NCI-H2227 (cell line): ENCODE measurements at regions not wholly inside any gene's neighbourhood (a gene's known extent, or its start where the extent isn't known, plus 50 kb on each side); places are given as distances from the start of the nearest gene placed in this dataset.
"Not testable (repeated sequence)": the region's sequence is repeated elsewhere in the genome, so short reads cannot be mapped to it uniquely, and the experiment has no call there.

Source experiments
- DNase-seq: peaks from one replicate; lab custom pipeline; 2025; ENCODE audit not compliant: unreplicated experiment; lab: John Stamatoyannopoulos, UW

- DNase-seq, result no peak
Measured at GRCh38 chr10:36500266-36500665, 625.1 kb upstream of the ANKRD30A start.

GRCh38 chr10:36499693-36500092 lies 625.7 kb upstream of the ANKRD30A start:
- no peak for DNase-seq

GRCh38 chr10:36496758-36497157 lies 628.6 kb upstream of the ANKRD30A start:
- DNase-seq, result no peak

GRCh38 chr10:36494371-36494770 lies 631.0 kb upstream of the ANKRD30A start:
- DNase-seq, result no peak

- DNase-seq, result no peak
Measured at GRCh38 chr10:36493516-36493880, 631.9 kb upstream of the ANKRD30A start.

- no peak for DNase-seq
Measured at GRCh38 chr10:36492590-36493515, 632.5 kb upstream of the ANKRD30A start.

GRCh38 chr10:36491926-36492325 lies 633.5 kb upstream of the ANKRD30A start:
- DNase-seq, result no peak

- DNase-seq, result no peak
Measured at GRCh38 chr10:36489611-36490228, 635.7 kb upstream of the ANKRD30A start.

- DNase-seq, result no peak
Measured at GRCh38 chr10:36489181-36489580, 636.2 kb upstream of the ANKRD30A start.

- DNase-seq, result no peak
Measured at GRCh38 chr10:36488579-36488978, 636.8 kb upstream of the ANKRD30A start.

GRCh38 chr10:36479073-36479472 lies 646.3 kb upstream of the ANKRD30A start:
- no peak for DNase-seq

GRCh38 chr10:36476399-36476798 lies 649.0 kb upstream of the ANKRD30A start:
- no peak for DNase-seq

GRCh38 chr10:36475746-36476145 lies 649.7 kb upstream of the ANKRD30A start:
- no peak for DNase-seq

GRCh38 chr10:36474456-36474855 lies 650.9 kb upstream of the ANKRD30A start:
- no peak for DNase-seq

- no peak for DNase-seq
Measured at GRCh38 chr10:36473122-36473521, 652.3 kb upstream of the ANKRD30A start.

GRCh38 chr10:36469585-36469984 lies 655.8 kb upstream of the ANKRD30A start:
- no peak for DNase-seq

- DNase-seq, result no peak
Measured at GRCh38 chr10:36468620-36469019, 656.8 kb upstream of the ANKRD30A start.

- DNase-seq, result no peak
Measured at GRCh38 chr10:36465604-36466379, 659.6 kb upstream of the ANKRD30A start.

- no peak for DNase-seq
Measured at GRCh38 chr10:36464291-36464690, 661.1 kb upstream of the ANKRD30A start.

- no peak for DNase-seq
Measured at GRCh38 chr10:36463390-36463789, 662.0 kb upstream of the ANKRD30A start.

- no peak for DNase-seq
Measured at GRCh38 chr10:36462194-36462593, 663.2 kb upstream of the ANKRD30A start.

GRCh38 chr10:36458437-36458836 lies 667.0 kb upstream of the ANKRD30A start:
- DNase-seq, result not testable (repeated sequence)
